HepG2 (cell line): ENCODE measurements at regions not wholly inside any gene's neighbourhood (a gene's known extent, or its start where the extent isn't known, plus 50 kb on each side); places are given as distances from the start of the nearest gene placed in this dataset.

ENCODE experiments used
- CBFB ChIP-seq: sonication (generic); formaldehyde crosslinking; IDR thresholded peaks from 2 replicates; pipeline ENCODE4 v1.4.0; 2020; ENCODE audit warnings: missing genetic modification reagents
- KDM5B ChIP-seq: sonication (generic); formaldehyde crosslinking; IDR thresholded peaks from 2 replicates; pipeline ENCODE4 v1.4.0; 2020; ENCODE audit warnings: missing genetic modification reagents, mild to moderate bottlenecking, borderline replicate concordance
- REXO4 ChIP-seq: sonication (generic); formaldehyde crosslinking; IDR thresholded peaks from 2 replicates; pipeline ENCODE4 v1.8.0; 2022; ENCODE audit warnings: missing genetic modification reagents, mild to moderate bottlenecking, borderline replicate concordance
- SPEN ChIP-seq: sonication (generic); formaldehyde crosslinking; IDR thresholded peaks from 2 replicates; pipeline ENCODE4 v1.5.1; 2020; ENCODE audit warnings: low read depth, mild to moderate bottlenecking, missing genetic modification reagents
- ZNF142 ChIP-seq: sonication (generic); formaldehyde crosslinking; IDR thresholded peaks from 2 replicates; pipeline ENCODE4 v1.4.0; 2020; ENCODE audit warnings: missing genetic modification reagents
- ZNF253 ChIP-seq: sonication (generic); formaldehyde crosslinking; IDR thresholded peaks from 2 replicates; pipeline ENCODE4 v1.8.0; 2022; ENCODE audit warnings: mild to moderate bottlenecking, missing genetic modification reagents, borderline replicate concordance
- ZNF607 ChIP-seq: sonication (generic); formaldehyde crosslinking; IDR thresholded peaks from 2 replicates; pipeline ENCODE4 v1.5.1; 2020; ENCODE audit warnings: missing genetic modification reagents, mild to moderate bottlenecking, borderline replicate concordance
- ZNF782 ChIP-seq: sonication (generic); formaldehyde crosslinking; IDR thresholded peaks from 2 replicates; pipeline ENCODE4 v1.4.0; 2020; ENCODE audit warnings: missing genetic modification reagents, mild to moderate bottlenecking, borderline replicate concordance
- TF ChIP-seq, protein P1 (sequence below): sonication (generic); formaldehyde crosslinking; IDR thresholded peaks from 2 replicates; pipeline ENCODE4 v1.8.1; 2023; ENCODE audit warnings: mild to moderate bottlenecking, missing genetic modification reagents
- TF ChIP-seq, protein P2 (sequence below): sonication (generic); formaldehyde crosslinking; IDR thresholded peaks from 2 replicates; pipeline ENCODE4 v1.4.0; 2020; ENCODE audit warnings: missing genetic modification reagents, borderline replicate concordance

DNA sequence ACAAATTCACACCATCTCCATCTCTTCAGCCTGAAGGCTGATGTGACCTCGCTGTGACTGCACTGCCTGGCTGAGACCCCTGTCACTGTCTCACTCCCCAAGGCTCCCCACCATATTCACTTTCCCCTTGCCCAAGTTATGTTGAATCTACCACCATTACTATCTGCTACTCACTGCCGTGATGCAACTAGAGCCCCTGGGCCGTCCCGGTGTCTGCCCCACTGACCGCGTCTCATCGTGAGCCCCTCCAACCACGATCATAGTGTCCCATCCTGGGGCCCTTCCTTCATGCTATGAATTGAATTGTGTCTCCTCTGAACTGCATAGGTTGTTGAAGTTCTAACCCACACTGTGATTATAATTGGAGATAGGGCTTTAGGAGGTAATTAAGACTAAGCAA, 71.9 kb upstream of the CHST15 start (continued):
- TF ChIP-seq, protein P1, sequence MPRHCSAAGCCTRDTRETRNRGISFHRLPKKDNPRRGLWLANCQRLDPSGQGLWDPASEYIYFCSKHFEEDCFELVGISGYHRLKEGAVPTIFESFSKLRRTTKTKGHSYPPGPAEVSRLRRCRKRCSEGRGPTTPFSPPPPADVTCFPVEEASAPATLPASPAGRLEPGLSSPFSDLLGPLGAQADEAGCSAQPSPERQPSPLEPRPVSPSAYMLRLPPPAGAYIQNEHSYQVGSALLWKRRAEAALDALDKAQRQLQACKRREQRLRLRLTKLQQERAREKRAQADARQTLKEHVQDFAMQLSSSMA = no peak
- TF ChIP-seq ZNF782 (CRISPR knock-in tag) = no peak
- TF ChIP-seq ZNF607 = no peak
- TF ChIP-seq REXO4 (CRISPR knock-in tag) = no peak
- TF ChIP-seq SPEN = no peak
- TF ChIP-seq ZNF142 = no peak
- TF ChIP-seq CBFB (CRISPR knock-in tag) = no peak
- no peak for TF ChIP-seq KDM5B (CRISPR knock-in tag)
- TF ChIP-seq ZNF253 = no peak
- TF ChIP-seq, protein P2, sequence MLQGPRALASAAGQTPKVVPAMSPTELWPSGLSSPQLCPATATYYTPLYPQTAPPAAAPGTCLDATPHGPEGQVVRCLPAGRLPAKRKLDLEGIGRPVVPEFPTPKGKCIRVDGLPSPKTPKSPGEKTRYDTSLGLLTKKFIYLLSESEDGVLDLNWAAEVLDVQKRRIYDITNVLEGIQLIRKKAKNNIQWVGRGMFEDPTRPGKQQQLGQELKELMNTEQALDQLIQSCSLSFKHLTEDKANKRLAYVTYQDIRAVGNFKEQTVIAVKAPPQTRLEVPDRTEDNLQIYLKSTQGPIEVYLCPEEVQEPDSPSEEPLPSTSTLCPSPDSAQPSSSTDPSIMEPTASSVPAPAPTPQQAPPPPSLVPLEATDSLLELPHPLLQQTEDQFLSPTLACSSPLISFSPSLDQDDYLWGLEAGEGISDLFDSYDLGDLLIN = no peak
- TF ChIP-seq, all 625 proteins: peak for 0
